ENCODE measurements at regions not wholly inside any gene's neighbourhood (a gene's known extent, or its start where the extent isn't known, plus 50 kb on each side); places are given as distances from the start of the nearest gene placed in this dataset.

- Histone ChIP-seq H3K4me3 (ENCODE audit: low read length) (no peak overlapping the region), H3K36me3 (ENCODE audit: control insufficient read depth, insufficient read depth, low read length) (no peaks in the 10 kb centered on the region), H3K9me3 (ENCODE audit: control insufficient read depth, insufficient read depth, low read length) (no peaks in the 10 kb centered on the region), H3K27ac (ENCODE audit: low read length) (no peak overlapping the region), H3K27me3 (ENCODE audit: control insufficient read depth, insufficient read depth, low read length) (no peaks in the 10 kb centered on the region), H3K4me1 (ENCODE audit: control insufficient read depth, insufficient read depth, low read length) (no peaks in the 10 kb centered on the region)
- intact Hi-C loops (cut with micrococcal nuclease) = no loop called here
- Mint-ChIP-seq H3K4me3 (no peak overlapping the region), H3K27me3 (ENCODE audit: low read depth in 2 of 2) (peaks cover 6 to 19% of the 10 kb centered on the region in 2 donors), H3K27ac (no peak overlapping the region), H3K36me3 (no peaks in the 10 kb centered on the region), H3K9me3 (no peaks in the 10 kb centered on the region), H3K4me1 (no peaks in the 10 kb centered on the region)
- DNase-seq (no peak), ATAC-seq (no peak)
- WGBS (ENCODE audit: insufficient coverage) = 98% methylated on average over 3 of the region's 4 CpGs
- TF ChIP-seq CTCF (IDR thresholded peaks at IDR 0.05) = no peak
These were observed 221.1 kb upstream of the CFAP20DC start for GRCh38 chr3:59270921-59271320.

GRCh38 chr3:59270209-59270608, 220.4 kb upstream of the CFAP20DC start:
- H3K36me3 ChIP-seq (ENCODE audit: control insufficient read depth, insufficient read depth, low read length) = no peaks in the 10 kb centered on the region
- no peak overlapping the region for H3K27ac ChIP-seq (ENCODE audit: low read length)
- TF ChIP-seq CTCF (IDR thresholded peaks at IDR 0.05) = no peak
- no peak for ATAC-seq
- no peaks in the 10 kb centered on the region for H3K4me1 ChIP-seq (ENCODE audit: control insufficient read depth, insufficient read depth, low read length)
- Mint-ChIP-seq H3K9me3 (no peaks in the 10 kb centered on the region), H3K27ac (no peak overlapping the region), H3K4me3 (no peak overlapping the region), H3K4me1 (no peaks in the 10 kb centered on the region), H3K36me3 (no peaks in the 10 kb centered on the region), H3K27me3 (ENCODE audit: low read depth in 2 of 2) (peaks cover 6 to 19% of the 10 kb centered on the region in 2 donors)
- DNase-seq = no peak
- no peaks in the 10 kb centered on the region for H3K27me3 ChIP-seq (ENCODE audit: control insufficient read depth, insufficient read depth, low read length)
- intact Hi-C loops (cut with micrococcal nuclease) = no loop called here
- no CpG with 5 or more reads among the region's 2 CpGs for WGBS (ENCODE audit: insufficient coverage)
- no peaks in the 10 kb centered on the region for H3K9me3 ChIP-seq (ENCODE audit: control insufficient read depth, insufficient read depth, low read length)
- no peak overlapping the region for H3K4me3 ChIP-seq (ENCODE audit: low read length)

- no peaks in the 10 kb centered on the region for H3K9me3 ChIP-seq (ENCODE audit: control insufficient read depth, insufficient read depth, low read length)
- peaks cover 6 to 26% of the 10 kb centered on the region in 2 donors for H3K27me3 Mint-ChIP-seq (ENCODE audit: low read depth in 2 of 2)
- no peak overlapping the region for H3K4me3 Mint-ChIP-seq
- H3K36me3 ChIP-seq (ENCODE audit: control insufficient read depth, insufficient read depth, low read length) = no peaks in the 10 kb centered on the region
- no peak overlapping the region for H3K27ac Mint-ChIP-seq
- intact Hi-C loops (cut with micrococcal nuclease) = no loop called here
- H3K4me1 Mint-ChIP-seq = no peaks in the 10 kb centered on the region
- no peaks in the 10 kb centered on the region for H3K9me3 Mint-ChIP-seq
- 87% methylated on average over 1 of the region's 1 CpG for WGBS (ENCODE audit: insufficient coverage)
- no peaks in the 10 kb centered on the region for H3K36me3 Mint-ChIP-seq
- ATAC-seq = no peak
- no peak for TF ChIP-seq CTCF (IDR thresholded peaks at IDR 0.05)
- no peaks in the 10 kb centered on the region for H3K27me3 ChIP-seq (ENCODE audit: control insufficient read depth, insufficient read depth, low read length)
- H3K27ac ChIP-seq (ENCODE audit: low read length) = no peak overlapping the region
- no peaks in the 10 kb centered on the region for H3K4me1 ChIP-seq (ENCODE audit: control insufficient read depth, insufficient read depth, low read length)
- no peak for DNase-seq
- no peak overlapping the region for H3K4me3 ChIP-seq (ENCODE audit: low read length)
These were observed 218.3 kb upstream of the CFAP20DC start for GRCh38 chr3:59268170-59268569.

- intact Hi-C loops (cut with micrococcal nuclease) = no loop called here
- no peak for TF ChIP-seq CTCF (IDR thresholded peaks at IDR 0.05)
- H3K36me3 ChIP-seq (ENCODE audit: control insufficient read depth, insufficient read depth, low read length) = no peaks in the 10 kb centered on the region
- H3K27ac Mint-ChIP-seq = no peak overlapping the region
- H3K4me1 ChIP-seq (ENCODE audit: control insufficient read depth, insufficient read depth, low read length) = no peaks in the 10 kb centered on the region
- no peak for ATAC-seq
- no peaks in the 10 kb centered on the region for H3K9me3 Mint-ChIP-seq
- H3K9me3 ChIP-seq (ENCODE audit: control insufficient read depth, insufficient read depth, low read length) = no peaks in the 10 kb centered on the region
- H3K27ac ChIP-seq (ENCODE audit: low read length) = no peak overlapping the region
- H3K27me3 Mint-ChIP-seq (ENCODE audit: low read depth in 2 of 2) = peaks cover 11 to 20% of the 10 kb centered on the region in 2 donors
- H3K4me1 Mint-ChIP-seq = no peaks in the 10 kb centered on the region
- WGBS (ENCODE audit: insufficient coverage) = 100% methylated on average over 2 of the region's 2 CpGs
- H3K4me3 ChIP-seq (ENCODE audit: low read length) = no peak overlapping the region
- DNase-seq = no peak
- H3K4me3 Mint-ChIP-seq = no peak overlapping the region
- H3K36me3 Mint-ChIP-seq = no peaks in the 10 kb centered on the region
- H3K27me3 ChIP-seq (ENCODE audit: control insufficient read depth, insufficient read depth, low read length) = no peaks in the 10 kb centered on the region
These were observed 217.2 kb upstream of the CFAP20DC start for GRCh38 chr3:59267021-59267420.
